Bronchial epithelial cell (primary cell): ENCODE measurements at regions not wholly inside any gene's neighbourhood (a gene's known extent, or its start where the extent isn't known, plus 50 kb on each side); places are given as distances from the start of the nearest gene placed in this dataset.

Experiments used
- DNase-seq: peaks from one replicate; pipeline ENCODE4 v3.0.0-alpha.2; 2010; ENCODE audit warnings: low read depth
- FAIRE-seq: peaks from 2 replicates; lab custom pipeline; 2011; peaks lifted over from hg19 to GRCh38; lab: Jason Lieb, UNC
- H3K27me3 ChIP-seq: 2 replicates; pipeline ENCODE4 v1.5.1; 2011; ENCODE audit warnings: low read length; ENCODE audit not compliant: control insufficient read depth, insufficient read depth
- H3K36me3 ChIP-seq: 2 replicates; pipeline ENCODE4 v1.5.1; 2011; ENCODE audit warnings: low read length; ENCODE audit not compliant: control insufficient read depth, insufficient read depth
- H3K4me3 ChIP-seq: 2 replicates; pipeline ENCODE4 v1.5.1; 2011; ENCODE audit warnings: mild to moderate bottlenecking, low read depth, low read length, control low read depth
- CTCF ChIP-seq: IDR thresholded peaks from 2 replicates; pipeline ENCODE4 v1.5.1; 2011; ENCODE audit warnings: mild to moderate bottlenecking, moderate library complexity, low read length, control low read depth, inconsistent platforms; ENCODE audit not compliant: insufficient read depth, severe bottlenecking

DNA sequence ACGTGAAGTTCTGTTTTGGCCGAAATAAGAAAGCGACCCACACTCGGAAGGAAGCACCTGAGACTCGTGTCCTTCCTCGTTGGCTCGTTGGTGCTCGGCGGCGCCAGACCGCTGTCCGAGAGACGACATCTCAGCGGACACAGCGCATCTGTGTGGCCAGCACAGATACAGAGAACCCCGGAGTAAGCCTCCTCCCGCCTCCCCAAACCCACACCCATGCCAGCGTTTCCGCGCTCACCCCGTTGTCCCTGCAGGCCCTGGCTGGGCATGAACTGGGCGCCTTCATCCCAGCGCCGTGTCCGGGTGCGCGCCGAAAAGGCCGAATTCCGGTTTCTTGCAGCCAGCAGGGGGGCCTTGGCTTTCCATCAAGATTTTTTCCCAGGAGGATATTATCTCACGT is 127.6 kb downstream of the SOX1 start:
- no peak for DNase-seq
- no peak for TF ChIP-seq CTCF
- H3K27me3 ChIP-seq = no peaks in the 10 kb centered on the region

GRCh38 chr13:112198396-112199010 is 131.6 kb downstream of the SOX1 start:
- Histone ChIP-seq H3K4me3 (no peak overlapping the region), H3K36me3 (no peaks in the 10 kb centered on the region), H3K27me3 (no peaks in the 10 kb centered on the region)
- no peak for TF ChIP-seq CTCF
- FAIRE-seq = no peak
- no peak for DNase-seq

More for the DNA sequence above, 127.6 kb downstream of the SOX1 start:
- FAIRE-seq = no peak
- Histone ChIP-seq H3K4me3 (no peak overlapping the region), H3K36me3 (no peaks in the 10 kb centered on the region)

GRCh38 chr13:112200200-112200599 is 133.3 kb downstream of the SOX1 start:
- Histone ChIP-seq H3K36me3 (no peaks in the 10 kb centered on the region), H3K4me3 (no peak overlapping the region), H3K27me3 (no peaks in the 10 kb centered on the region)
- no peak for TF ChIP-seq CTCF
- DNase-seq = no peak
- no peak for FAIRE-seq

GRCh38 chr13:112202266-112202665 is 135.3 kb downstream of the SOX1 start:
- Histone ChIP-seq H3K36me3 (no peaks in the 10 kb centered on the region), H3K27me3 (no peaks in the 10 kb centered on the region), H3K4me3 (no peak overlapping the region)
- no peak for TF ChIP-seq CTCF
- no peak for DNase-seq
- no peak for FAIRE-seq

- Histone ChIP-seq H3K27me3 (no peaks in the 10 kb centered on the region), H3K36me3 (no peaks in the 10 kb centered on the region), H3K4me3 (no peak overlapping the region)
- DNase-seq (no peak), FAIRE-seq (peak; percentile 43)
- TF ChIP-seq CTCF = no peak
Measured at GRCh38 chr13:112202966-112203365, 136.0 kb downstream of the SOX1 start.

- FAIRE-seq (peak; percentile 97), DNase-seq (no peak)
- no peaks in the 10 kb centered on the region for H3K36me3 ChIP-seq
- no peak overlapping the region for H3K4me3 ChIP-seq
- H3K27me3 ChIP-seq = no peaks in the 10 kb centered on the region
- TF ChIP-seq CTCF = no peak
Measured at GRCh38 chr13:112203614-112204013, 136.7 kb downstream of the SOX1 start.
